GM21737 (cell line): ENCODE measurements at regions not wholly inside any gene's neighbourhood (a gene's known extent, or its start where the extent isn't known, plus 50 kb on each side); places are given as distances from the start of the nearest gene placed in this dataset.
"Not testable (repeated sequence)": the region's sequence is repeated elsewhere in the genome, so short reads cannot be mapped to it uniquely, and the experiment has no call there.

Source experiments
- ATAC-seq: cut with Tn5 transposase; IDR thresholded peaks from one replicate; pipeline ENCODE4 v1.9.1; 2021; ENCODE audit warnings: mild to moderate bottlenecking, moderate library complexity; ENCODE audit not compliant: unreplicated experiment

DNA sequence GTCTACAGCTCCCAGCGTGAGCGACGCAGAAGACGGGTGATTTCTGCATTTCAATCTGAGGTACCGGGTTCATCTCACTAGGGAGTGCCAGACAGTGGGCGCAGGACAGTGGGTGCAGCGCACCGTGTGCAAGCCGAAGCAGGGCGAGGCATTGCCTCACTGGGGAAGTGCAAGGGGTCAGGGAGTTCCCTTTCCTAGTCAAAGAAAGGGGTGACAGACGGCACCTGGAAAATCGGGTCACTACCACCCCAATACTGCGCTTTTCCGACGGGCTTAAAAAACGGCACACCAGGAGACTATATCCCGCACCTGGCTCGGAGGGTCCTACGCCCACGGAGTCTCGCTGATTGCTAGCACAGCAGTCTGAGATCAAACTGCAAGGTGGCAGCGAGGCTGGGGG lies 95.6 kb downstream of the GPX5 start:
- not testable (repeated sequence) for ATAC-seq

DNA sequence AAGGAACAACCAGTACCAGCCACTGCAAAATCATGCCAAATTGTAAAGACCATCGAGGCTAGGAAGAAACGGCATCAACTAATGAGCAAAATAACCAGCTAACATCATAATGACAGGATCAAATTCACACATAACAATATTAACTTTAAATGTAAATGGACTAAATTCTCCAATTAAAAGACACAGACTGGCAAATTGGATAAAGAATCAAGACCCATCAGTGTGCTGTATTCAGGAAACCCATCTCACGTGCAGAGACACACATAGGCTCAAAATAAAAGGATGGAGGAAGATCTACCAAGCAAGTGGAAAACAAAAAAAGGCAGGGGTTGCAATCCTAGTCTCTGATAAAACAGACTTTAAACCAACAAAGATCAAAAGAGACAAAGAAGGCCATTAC lies 97.6 kb downstream of the GPX5 start:
- ATAC-seq = not testable (repeated sequence)

DNA sequence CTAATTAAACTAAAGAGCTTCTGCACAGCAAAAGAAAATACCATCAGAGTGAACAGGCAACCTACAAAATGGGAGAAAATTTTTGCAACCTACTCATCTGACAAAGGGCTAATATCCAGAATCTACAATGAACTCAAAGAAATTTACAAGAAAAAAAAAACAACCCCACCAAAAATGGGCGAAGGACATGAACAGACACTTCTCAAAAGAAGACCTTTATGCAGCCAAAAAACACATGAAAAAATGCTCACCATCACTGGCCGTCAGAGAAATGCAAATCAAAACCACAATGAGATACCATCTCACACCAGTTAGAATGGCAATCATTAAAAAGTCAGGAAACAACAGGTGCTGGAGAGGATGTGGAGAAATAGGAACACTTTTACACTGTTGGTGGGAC lies 100.7 kb downstream of the GPX5 start:
- ATAC-seq = not testable (repeated sequence)

DNA sequence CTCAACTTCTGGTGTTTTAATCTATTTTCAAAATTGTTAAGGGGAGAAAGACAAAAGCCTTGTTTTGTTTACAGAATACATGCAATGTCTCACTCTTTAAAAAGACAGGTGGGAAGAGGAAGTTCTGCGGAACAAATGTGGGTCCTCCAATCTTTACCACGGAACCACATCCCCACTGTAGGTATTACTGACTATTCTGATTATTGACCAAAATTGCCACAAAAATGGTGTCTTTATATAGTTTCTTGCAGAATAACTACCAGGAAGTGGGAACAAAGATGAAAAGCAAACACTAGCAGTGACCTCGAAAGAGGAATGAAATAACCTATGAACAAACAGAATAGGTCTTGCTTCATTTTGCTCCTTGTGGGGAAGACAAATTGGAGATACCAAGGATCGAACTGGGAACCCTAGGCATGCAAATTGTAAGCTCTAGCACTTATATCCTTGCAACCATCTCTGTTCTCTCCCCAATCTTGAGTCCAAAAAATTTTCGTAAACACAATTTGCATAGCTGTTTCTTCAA lies 106.7 kb downstream of the GPX5 start:
- no peak for ATAC-seq

DNA sequence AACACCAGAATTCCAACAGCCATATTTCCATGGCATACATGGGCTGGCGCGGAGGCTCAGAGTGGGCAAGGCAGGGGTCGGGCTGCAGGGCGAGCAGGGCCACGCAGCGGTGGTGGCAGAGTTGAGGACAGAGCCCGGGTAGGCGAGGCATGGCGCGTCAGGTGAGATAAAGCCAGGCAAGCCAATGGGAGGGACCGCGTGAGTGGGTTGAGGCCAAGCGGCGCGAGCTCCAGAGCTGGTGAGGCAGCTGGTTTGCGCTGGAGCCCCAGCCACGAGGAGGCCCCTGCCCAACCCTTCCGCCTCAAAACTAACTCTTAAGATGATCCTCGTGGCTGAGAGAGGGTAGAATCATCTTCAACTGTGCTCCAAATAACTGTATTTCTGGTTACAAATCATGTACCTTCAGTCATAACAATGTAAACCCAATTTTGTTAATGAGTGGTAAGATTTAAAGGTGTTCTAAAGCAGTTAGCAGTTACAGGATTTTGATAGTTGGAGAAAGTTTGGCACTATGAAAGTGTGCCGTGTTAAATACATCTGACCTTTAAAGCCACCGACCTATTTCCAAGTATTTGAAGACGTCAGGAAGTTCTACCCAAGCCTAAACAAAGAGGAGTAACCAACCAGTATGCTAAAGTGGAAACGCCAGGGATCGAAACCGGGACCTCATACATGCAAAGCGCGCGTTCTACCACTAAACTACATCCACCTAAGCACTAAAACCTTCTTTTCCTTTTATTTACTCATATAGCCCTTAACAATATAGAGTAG lies 107.9 kb downstream of the GPX5 start:
- no peak for ATAC-seq

DNA sequence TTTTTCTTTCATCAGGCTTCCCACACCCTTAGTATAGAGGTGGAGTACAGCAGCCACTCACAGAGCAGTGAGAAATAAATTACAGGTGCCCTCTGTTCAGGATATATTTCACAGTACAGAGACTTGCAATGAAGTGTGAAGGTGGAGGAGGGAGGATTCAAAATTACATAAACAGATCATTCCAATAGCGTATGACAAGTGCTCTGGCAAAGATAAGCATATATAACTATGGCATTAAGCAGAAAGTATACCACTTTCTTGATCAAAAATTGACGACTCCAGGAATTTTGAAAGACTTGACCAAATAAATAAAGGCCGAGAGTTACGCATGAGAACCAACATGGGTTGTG lies 108.7 kb downstream of the GPX5 start:
- ATAC-seq = no peak

DNA sequence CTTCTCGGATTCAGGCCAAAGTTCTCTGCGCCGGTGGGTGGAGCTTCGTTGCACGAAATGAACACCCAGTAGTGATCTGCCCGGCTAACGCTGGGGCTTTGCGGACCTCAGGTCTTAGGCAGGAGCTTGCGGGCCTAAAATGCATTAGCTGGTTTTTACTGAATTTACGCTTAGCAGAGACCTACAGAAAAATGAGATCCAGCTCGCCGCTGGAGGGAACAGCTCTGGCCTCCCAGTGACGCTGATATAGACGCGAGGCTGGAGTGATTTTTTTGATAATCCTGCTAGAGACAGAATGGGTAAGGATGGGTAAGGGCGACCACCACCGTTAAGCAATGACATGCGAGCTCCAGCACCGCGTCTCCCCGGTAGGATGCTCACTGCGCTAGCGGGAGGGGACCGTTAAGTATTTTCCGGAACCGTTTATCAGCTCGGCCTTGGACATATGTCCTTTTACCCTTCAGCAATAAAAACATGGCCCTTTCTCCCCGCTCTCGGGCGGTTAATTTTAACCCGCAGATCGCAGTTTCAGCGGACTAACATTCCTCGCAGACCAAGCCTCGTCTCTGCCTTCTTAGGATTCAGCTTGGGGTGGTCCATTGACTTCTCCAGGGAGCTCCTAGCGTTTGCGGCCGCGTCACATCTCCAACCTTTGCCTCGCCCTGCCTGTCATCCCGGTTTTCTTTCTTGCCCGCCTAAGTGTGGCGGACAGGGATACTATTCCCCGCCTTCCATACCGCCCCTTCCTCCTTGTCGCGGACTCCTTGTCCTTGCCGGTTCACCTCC lies 109.3 kb downstream of the GPX5 start:
- no peak for ATAC-seq

DNA sequence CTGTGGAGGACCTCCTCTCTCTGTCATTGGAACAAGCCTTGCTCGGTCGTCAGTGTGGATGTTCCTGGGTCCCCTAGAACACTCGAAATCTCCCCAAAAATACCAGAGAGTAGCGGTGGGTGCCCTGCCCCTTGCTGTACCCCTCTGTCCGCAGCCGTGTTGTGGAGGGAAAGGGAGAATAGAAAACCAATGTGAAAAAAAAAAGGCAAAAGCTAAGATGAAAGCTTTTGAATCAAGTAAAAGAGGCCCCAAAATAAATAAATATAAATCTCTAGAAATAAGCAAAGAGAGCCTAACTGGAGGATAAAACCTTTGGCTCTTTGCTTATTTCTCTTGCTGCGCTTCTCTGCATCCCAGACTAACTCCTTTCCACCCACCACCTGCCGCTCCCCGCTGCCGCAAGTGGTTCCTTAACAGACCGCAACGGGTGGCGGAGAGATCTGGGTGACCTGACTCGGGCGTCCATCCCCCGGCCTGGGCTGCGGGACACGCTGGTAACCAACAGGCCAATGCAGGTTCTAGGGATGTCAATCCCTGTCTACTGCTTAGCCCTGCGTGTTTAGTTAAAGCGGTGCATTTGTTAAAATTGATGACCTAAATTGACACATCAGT lies 110.0 kb downstream of the GPX5 start:
- ATAC-seq = no peak

DNA sequence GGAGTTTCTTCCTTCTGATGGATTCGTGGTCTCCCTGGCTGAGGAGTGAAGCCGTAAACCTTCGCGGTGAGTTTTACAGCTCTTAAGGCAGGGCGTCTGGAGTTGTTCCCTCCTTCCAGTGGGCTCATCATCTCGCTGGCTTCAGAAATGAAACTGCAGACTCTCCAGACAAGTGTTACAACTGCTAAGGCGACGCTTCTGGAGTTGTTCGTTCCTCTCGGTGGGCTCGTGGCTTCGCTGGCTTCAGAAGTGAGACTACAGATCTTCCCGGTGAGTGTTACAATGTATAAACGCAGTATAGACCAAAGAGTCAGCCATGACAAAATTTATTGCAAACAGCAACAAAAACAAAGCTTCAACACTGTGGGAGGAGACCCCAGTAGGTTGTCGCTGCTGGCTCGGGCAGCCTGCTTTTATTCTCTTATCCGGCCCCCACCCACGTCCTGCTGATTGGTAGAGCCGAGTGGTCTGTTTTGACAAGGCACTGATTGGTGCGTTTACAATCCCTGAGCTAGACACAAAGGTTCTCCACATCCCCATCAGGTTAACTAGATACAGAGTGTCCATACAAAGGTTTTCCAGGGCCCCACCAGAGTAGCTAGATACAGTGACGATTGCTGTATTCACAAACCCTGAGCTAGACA lies 113.2 kb downstream of the GPX5 start:
- ATAC-seq = no peak

DNA sequence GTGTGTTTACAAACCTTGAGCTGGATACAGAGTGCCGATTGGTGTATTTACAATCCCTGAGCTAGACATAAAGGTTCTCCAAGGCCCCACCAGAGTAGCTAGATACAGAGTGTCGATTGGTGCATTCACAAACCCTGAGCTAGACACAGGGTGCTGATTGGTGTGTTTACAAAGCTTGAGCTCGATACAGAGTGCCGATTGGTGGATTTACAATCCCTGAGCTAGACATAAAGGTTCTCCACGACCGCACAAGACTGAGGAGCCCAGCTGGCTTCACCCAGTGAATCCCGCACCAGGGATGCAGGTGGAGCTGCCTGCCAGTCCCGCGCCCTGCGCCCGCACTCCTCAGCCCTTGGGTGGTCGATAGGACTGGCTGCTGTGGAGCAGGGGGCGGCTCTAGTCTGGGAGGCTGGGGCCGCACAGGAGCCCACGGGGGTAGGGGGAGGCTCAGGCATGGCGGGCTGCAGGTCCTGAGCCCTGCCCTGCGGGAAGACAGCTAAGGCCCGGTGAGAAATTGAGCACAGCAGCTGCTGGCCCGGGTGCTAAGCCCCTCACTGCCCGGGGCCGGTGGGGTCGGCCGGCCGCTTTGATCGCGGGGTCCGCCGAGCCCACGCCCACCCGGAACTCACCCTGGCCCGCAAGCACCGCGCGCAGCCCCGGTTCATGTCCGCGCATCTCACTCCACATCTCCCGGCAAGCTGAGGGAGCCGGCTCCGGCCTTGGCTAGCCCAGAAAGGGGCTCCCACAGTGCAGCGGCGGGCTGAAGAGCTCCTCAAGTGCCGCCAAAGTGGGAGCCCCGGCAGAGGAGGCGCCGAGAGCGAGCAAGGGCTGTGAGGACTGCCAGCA lies 114.0 kb downstream of the GPX5 start:
- not testable (repeated sequence) for ATAC-seq

DNA sequence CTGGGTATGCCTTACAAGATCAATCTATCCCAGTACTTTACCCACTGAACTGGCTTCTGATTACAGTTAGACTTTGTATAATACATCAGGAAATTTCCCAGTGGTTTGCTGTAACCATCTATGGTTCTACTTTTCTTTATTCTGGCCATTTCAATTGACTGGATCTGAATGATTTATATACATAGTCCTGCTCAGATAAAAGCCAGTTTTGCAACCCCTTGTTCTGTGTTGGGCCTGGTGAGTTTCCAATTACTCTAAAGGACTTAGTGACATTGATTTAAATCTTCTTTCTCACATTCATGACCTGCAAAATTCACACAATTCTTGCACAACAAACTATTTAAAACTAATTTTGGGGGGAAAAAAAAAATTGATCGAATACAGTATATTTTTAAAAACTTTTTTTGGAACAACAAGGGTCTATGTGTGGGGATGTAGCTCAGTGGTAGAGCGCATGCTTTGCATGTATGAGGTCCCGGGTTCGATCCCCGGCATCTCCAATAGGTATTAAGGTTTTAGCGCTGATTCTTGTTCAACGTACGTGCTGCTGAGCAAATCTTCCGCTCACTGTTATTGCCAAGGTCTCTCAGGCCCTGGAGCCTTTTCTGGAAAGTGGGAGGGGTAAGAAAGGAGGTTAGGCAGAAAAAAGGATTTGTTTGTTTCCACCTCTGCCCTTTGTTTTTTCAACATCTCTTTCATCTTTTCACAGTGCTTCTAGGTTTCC lies 117.5 kb downstream of the GPX5 start:
- no peak for ATAC-seq

DNA sequence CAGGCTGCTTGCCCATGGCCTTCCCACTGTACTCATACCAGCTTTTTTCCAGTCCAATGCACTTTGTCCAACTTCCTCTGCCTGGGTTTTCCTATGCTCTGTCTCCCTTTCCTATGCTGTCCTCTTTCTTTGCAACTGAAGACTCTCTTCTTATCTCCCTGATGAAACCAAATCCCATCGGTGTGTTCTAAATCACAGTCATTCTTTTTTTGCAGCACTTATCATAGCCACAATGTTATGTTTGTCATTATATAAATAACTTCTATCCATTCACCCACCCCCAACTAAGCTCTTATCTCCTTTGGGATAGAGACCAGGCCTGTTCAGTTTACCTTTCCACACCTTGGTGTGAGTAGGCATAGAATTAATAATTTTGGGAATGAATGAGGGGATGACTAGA lies 121.0 kb downstream of the GPX5 start:
- no peak for ATAC-seq

DNA sequence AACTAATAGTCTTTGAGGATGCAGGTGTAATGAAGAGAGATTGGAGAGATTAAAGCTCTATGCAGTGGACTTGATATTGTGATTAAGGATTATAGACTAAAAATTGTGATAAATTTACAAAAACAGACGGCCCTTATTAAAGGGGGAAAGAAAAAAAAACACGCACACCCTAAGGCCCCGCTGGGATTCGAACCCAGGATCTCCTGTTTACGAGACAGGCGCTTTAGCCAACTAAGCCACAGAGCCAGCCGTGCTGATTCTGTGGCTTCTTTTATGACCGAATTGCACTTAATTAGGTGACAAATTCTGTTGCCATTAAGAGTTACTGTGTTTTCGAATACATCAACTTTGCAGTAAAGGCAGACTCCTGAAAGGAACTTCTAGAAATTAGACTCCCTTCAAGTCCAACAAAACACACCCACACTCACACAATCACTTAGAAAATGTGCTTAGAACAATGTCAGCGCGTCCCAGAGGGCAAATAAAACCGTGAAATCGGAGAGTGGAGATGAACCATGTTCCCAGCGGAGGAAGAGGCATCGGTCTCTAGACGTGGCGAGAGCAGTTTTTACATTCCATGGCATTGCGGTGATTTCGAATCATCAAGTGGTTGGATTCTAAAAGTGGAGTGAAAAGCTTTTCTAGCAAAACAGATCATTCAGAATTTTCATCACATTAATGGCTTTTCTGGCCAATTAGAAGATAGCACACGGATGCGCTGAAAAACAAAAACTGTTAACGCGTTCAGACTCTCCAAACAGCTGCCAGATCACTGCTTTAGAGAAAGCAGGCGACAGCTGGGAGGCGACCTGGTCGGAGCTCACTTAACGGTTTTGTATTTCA lies 122.6 kb downstream of the GPX5 start:
- ATAC-seq = no peak

DNA sequence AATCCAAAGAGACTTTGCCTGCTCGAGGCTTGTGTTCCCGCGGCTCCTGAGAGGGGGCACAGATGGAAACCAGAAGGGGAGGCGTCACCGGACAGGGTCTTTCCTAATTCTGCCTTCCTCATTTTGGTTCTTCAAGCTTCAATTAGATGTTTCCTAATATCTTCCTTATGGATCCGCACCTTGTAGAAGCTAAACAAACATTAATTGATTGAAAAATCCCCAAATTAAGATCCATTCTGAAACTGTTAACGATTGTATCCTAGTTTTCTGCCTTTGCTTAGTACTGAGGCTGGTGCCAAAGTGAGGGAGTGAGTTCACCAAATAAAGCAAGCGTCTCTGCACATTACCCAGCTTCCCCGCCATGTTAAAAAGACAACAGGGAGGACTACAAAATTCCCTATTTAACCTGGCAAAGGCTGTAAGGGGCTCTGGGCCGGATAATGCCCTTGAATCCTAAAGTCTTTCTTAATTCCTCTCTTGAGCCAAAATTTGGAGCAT lies 123.2 kb downstream of the GPX5 start:
- ATAC-seq = no peak

DNA sequence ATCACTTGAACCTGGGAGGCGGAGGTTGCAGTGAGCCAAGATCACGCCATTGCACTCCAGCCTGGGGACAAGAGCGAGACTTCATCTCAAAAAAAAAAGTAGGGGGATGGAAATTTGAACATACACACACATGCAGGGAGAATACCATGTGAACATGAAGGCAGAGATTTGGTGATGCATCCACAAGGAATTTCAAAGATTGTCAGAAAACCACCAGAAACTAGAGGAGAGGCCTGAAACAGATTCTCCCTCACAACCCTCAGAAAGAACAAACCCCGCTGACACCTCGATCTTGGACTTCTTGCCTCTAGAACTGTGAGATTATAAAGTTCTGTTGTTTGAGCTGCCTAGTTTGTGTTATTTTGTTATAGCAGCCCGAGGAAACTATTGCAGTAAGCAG lies 125.5 kb downstream of the GPX5 start:
- ATAC-seq = no peak

DNA sequence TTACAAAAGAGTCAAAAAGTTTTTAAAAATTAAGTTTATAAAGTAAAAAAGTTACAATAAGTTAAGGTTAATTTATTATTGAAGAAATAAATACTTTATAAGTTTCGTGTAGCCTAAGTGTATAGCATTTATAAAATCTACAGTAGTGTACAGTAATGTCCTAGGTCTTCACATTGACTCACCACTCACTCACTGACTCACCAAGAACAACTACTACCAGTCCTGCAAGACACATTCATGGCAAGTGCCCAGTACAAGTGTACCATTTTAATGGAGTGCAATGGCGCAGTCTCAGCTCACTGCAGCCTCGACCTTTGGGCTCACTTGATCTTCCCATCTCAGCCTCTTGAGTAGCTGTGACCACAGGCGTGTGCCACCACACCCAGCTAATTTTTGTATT lies 128.2 kb downstream of the GPX5 start:
- ATAC-seq = no peak

DNA sequence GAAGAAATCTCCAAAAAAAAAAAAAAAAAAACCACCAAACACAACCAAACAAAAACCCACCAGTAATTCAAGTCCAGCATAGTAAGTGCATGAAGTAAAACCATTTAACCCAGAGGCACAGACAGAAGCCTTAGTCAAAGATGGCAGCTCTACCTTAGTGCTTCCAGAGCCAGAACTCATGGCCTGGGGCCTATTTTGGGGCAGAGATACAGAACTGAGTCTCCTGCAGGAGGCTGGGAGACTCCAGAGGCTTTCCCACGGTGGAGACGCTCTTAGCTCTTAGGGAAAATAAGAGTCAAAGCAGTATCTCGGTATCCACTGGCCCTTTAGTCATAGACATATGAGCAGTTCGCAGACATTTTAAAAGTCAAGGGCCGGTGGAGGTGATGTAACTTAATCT lies 129.5 kb downstream of the GPX5 start:
- no peak for ATAC-seq

DNA sequence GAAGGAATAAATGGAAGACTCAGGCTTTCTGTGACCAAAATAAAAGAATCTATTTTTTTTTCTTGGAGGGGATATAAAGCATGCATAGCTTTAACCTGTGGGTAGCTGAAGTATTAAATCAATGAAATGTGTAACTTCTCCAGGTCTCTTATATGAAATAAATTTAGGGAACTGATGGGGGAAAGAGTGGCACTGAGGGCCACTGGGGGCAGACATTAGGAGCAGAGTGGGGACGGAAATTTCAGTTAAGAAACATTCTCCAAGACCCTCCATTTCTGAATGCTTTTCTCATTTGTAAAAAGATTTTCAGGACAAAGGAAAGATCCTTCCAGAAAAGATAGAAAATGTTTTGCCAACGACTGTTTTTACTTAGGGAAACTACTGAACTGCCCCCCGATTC lies 131.0 kb downstream of the GPX5 start:
- ATAC-seq = no peak

DNA sequence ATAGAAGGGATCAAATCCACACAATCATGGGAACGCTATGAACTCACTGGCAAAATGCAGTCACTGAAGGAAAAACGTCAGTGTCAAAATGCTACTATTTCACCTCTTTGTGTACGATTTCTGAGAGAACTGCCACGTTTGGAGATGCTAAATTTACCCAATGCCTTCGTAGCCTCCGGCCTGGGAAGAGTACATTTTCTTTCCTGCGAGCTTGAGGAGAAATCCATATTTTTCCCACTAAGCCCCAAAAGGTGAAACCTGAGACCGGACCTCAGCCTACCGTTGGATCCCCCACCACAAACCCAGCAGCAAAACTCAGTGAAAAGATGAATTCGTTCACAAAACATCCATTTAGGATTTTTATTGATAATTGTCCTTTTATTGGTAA lies 131.7 kb downstream of the GPX5 start:
- ATAC-seq = no peak
